CD4-positive, alpha-beta memory T cell (primary cell): ENCODE measurements at regions not wholly inside any gene's neighbourhood (a gene's known extent, or its start where the extent isn't known, plus 50 kb on each side); places are given as distances from the start of the nearest gene placed in this dataset.

Experiments
- CTCF ChIA-PET: fragments of 350-600 bp; sonication (Branson Sonifier 250); formaldehyde crosslinking; loops from one replicate; lab custom pipeline; 2021; ENCODE audit warnings: inconsistent platforms; ENCODE audit not compliant: partially characterized antibody; lab: Charles Lee
- POLR2A ChIA-PET: fragments of 350-600 bp; sonication (Branson Sonifier 250); formaldehyde crosslinking; loops from one replicate; lab custom pipeline; 2021; ENCODE audit not compliant: partially characterized antibody; lab: Charles Lee
- DNase-seq, 5 donors: peaks; one replicate each; pipeline versions ENCODE4 v3.0.0 to v3.0.0-alpha.2; 2020 to 2022; ENCODE audit warnings: mixed read lengths in 1 of 5
- H3K27ac ChIP-seq: one replicate; pipeline ENCODE4 v1.7.0; 2013; ENCODE audit warnings: low read depth, low read length
- H3K27me3 ChIP-seq: 2 replicates; pipeline ENCODE4 v1.7.0; 2013; ENCODE audit warnings: mild to moderate bottlenecking, low read length, moderate library complexity; ENCODE audit not compliant: insufficient read depth
- H3K36me3 ChIP-seq: 2 replicates; pipeline ENCODE4 v1.7.0; 2013; ENCODE audit warnings: mild to moderate bottlenecking, low read length, moderate library complexity; ENCODE audit not compliant: insufficient read depth
- H3K4me1 ChIP-seq: 2 replicates; pipeline ENCODE4 v1.7.0; 2013; ENCODE audit warnings: mild to moderate bottlenecking, low read length, moderate library complexity; ENCODE audit not compliant: insufficient read depth
- H3K4me3 ChIP-seq, 2 donors: one replicate each; pipeline ENCODE4 v1.7.0; 2013; ENCODE audit warnings: low read length in 2 of 2, mild to moderate bottlenecking in 1 of 2
- H3K9me3 ChIP-seq, 2 donors: one replicate each; pipeline ENCODE4 v1.7.0; 2013; ENCODE audit warnings: low read length in 2 of 2, control low read depth in 1 of 2; ENCODE audit not compliant: control insufficient read depth in 1 of 2
- H3K27ac Mint-ChIP-seq, 7 donors: one replicate each; pipeline ENCODE4 v1.8.0; 2020 to 2021; ENCODE audit warnings: mixed read lengths in 7 of 7, mild to moderate bottlenecking in 6 of 7, inconsistent platforms in 3 of 7, moderate library complexity in 3 of 7
- H3K27me3 Mint-ChIP-seq, 2 donors: one replicate each; pipeline ENCODE4 v1.8.0; 2020 to 2021; ENCODE audit warnings: mixed read lengths in 2 of 2
- H3K36me3 Mint-ChIP-seq, 2 donors: one replicate each; pipeline ENCODE4 v1.8.0; 2020 to 2021; ENCODE audit warnings: mixed read lengths in 2 of 2, inconsistent platforms in 1 of 2, mild to moderate bottlenecking in 1 of 2
- H3K4me1 Mint-ChIP-seq, 4 donors: one replicate each; pipeline ENCODE4 v1.8.0; 2020 to 2021; ENCODE audit warnings: mixed read lengths in 4 of 4, mild to moderate bottlenecking in 1 of 4
- H3K4me3 Mint-ChIP-seq, 8 donors: one replicate each; pipeline ENCODE4 v1.8.0; 2020 to 2021; ENCODE audit warnings: mixed read lengths in 8 of 8, mild to moderate bottlenecking in 7 of 8, moderate library complexity in 6 of 8, inconsistent platforms in 3 of 8
- H3K9me3 Mint-ChIP-seq, 8 donors: one replicate each; pipeline ENCODE4 v1.8.0; 2020 to 2021; ENCODE audit warnings: mixed read lengths in 8 of 8, mild to moderate bottlenecking in 5 of 8, inconsistent platforms in 3 of 8, moderate library complexity in 1 of 8
- intact Hi-C: fragments of 100-400 bp; cut with micrococcal nuclease; formaldehyde crosslinking; loops from one replicate; pipeline ENCODE4 v1.15.1; 2023

- ChIA-PET CTCF (no interaction called here), POLR2A (no interaction called here)
- no peaks in the 10 kb centered on the region for H3K4me1 Mint-ChIP-seq
- intact Hi-C loops, result no loop called here
- Histone ChIP-seq H3K27me3 (no peaks in the 10 kb centered on the region), H3K9me3 (no peaks in the 10 kb centered on the region), H3K36me3 (no peaks in the 10 kb centered on the region), H3K4me1 (no peaks in the 10 kb centered on the region), H3K27ac (no peak overlapping the region), H3K4me3 (no peak overlapping the region)
- H3K27me3 Mint-ChIP-seq, result peaks cover 0 to 4% of the 10 kb centered on the region in 2 donors
- no peak overlapping the region for H3K4me3 Mint-ChIP-seq
- no peak for DNase-seq
- H3K36me3 Mint-ChIP-seq, result no peaks in the 10 kb centered on the region
- peaks cover 0 to 7% (median 4%) of the 10 kb centered on the region in 8 donors for H3K9me3 Mint-ChIP-seq
- no peak overlapping the region for H3K27ac Mint-ChIP-seq
These were observed 292.9 kb upstream of the PUM3 start for GRCh38 chr9:3136686-3137346.

GRCh38 chr9:3136230-3136629 is 292.3 kb upstream of the PUM3 start:
- intact Hi-C loops, result no loop called here
- H3K4me3 Mint-ChIP-seq, result no peak overlapping the region
- Histone ChIP-seq H3K27ac (no peak overlapping the region), H3K4me1 (no peaks in the 10 kb centered on the region), H3K4me3 (no peak overlapping the region), H3K27me3 (no peaks in the 10 kb centered on the region), H3K36me3 (no peaks in the 10 kb centered on the region), H3K9me3 (no peaks in the 10 kb centered on the region)
- POLR2A ChIA-PET, result no interaction called here
- no peaks in the 10 kb centered on the region for H3K36me3 Mint-ChIP-seq
- peaks cover 0 to 7% (median 3%) of the 10 kb centered on the region in 8 donors for H3K9me3 Mint-ChIP-seq
- no peaks in the 10 kb centered on the region for H3K4me1 Mint-ChIP-seq
- no peak for DNase-seq
- H3K27me3 Mint-ChIP-seq, result peaks cover 0 to 7% of the 10 kb centered on the region in 2 donors
- H3K27ac Mint-ChIP-seq, result no peak overlapping the region
- CTCF ChIA-PET, result no interaction called here

- Mint-ChIP-seq H3K4me3 (no peak overlapping the region), H3K9me3 (peaks cover 0 to 5% (median 0%) of the 10 kb centered on the region in 8 donors), H3K27me3 (peaks cover 3 to 6% of the 10 kb centered on the region in 2 donors), H3K4me1 (no peaks in the 10 kb centered on the region), H3K27ac (no peak overlapping the region), H3K36me3 (no peaks in the 10 kb centered on the region)
- ChIA-PET POLR2A (no interaction called here), CTCF (no interaction called here)
- Histone ChIP-seq H3K4me1 (no peaks in the 10 kb centered on the region), H3K36me3 (no peaks in the 10 kb centered on the region), H3K9me3 (no peaks in the 10 kb centered on the region), H3K27ac (no peak overlapping the region), H3K4me3 (no peak overlapping the region), H3K27me3 (no peaks in the 10 kb centered on the region)
- DNase-seq, result no peak
- intact Hi-C loops, result no loop called here
These were observed 283.7 kb upstream of the PUM3 start for GRCh38 chr9:3127564-3127963.

GRCh38 chr9:3125602-3126405 is 281.9 kb upstream of the PUM3 start:
- CTCF ChIA-PET, result no interaction called here
- H3K27ac Mint-ChIP-seq, result peak overlapping the region in 1 of 7 donors; percentile 43

GRCh38 chr9:3124001-3124400 is 280.1 kb upstream of the PUM3 start:
- no peaks in the 10 kb centered on the region for H3K36me3 ChIP-seq
- H3K4me3 Mint-ChIP-seq, result no peak overlapping the region
- H3K4me1 Mint-ChIP-seq, result no peaks in the 10 kb centered on the region
- ChIA-PET POLR2A (no interaction called here), CTCF (no interaction called here)
- no peak overlapping the region for H3K4me3 ChIP-seq
- H3K9me3 ChIP-seq, result no peaks in the 10 kb centered on the region
- no peak for DNase-seq
- no peaks in the 10 kb centered on the region for H3K36me3 Mint-ChIP-seq
- H3K4me1 ChIP-seq, result no peaks in the 10 kb centered on the region
- H3K27me3 Mint-ChIP-seq, result peaks cover 3 to 4% of the 10 kb centered on the region in 2 donors
- H3K9me3 Mint-ChIP-seq, result peaks cover 0 to 3% (median 0%) of the 10 kb centered on the region in 8 donors
- H3K27ac ChIP-seq, result no peak overlapping the region
- intact Hi-C loops, result no loop called here
- H3K27ac Mint-ChIP-seq, result no peak overlapping the region
- no peaks in the 10 kb centered on the region for H3K27me3 ChIP-seq

More at GRCh38 chr9:3125602-3126405, 281.9 kb upstream of the PUM3 start:
- Histone ChIP-seq H3K9me3 (no peaks in the 10 kb centered on the region), H3K36me3 (no peaks in the 10 kb centered on the region), H3K4me3 (no peak overlapping the region), H3K27ac (no peak overlapping the region), H3K27me3 (no peaks in the 10 kb centered on the region), H3K4me1 (no peaks in the 10 kb centered on the region)
- Mint-ChIP-seq H3K9me3 (peaks cover 0 to 3% (median 0%) of the 10 kb centered on the region in 8 donors), H3K36me3 (no peaks in the 10 kb centered on the region), H3K4me3 (no peak overlapping the region), H3K27me3 (peaks cover 4 to 7% of the 10 kb centered on the region in 2 donors), H3K4me1 (no peaks in the 10 kb centered on the region)
- POLR2A ChIA-PET, result no interaction called here
- no peak for DNase-seq
- intact Hi-C loops, result no loop called here

GRCh38 chr9:3118081-3118480 is 274.2 kb upstream of the PUM3 start:
- Histone ChIP-seq H3K4me1 (no peaks in the 10 kb centered on the region), H3K27me3 (no peaks in the 10 kb centered on the region), H3K4me3 (no peak overlapping the region), H3K9me3 (no peaks in the 10 kb centered on the region), H3K36me3 (no peaks in the 10 kb centered on the region), H3K27ac (no peak overlapping the region)
- Mint-ChIP-seq H3K4me1 (no peaks in the 10 kb centered on the region), H3K9me3 (peaks cover 3 to 29% (median 11%) of the 10 kb centered on the region in 8 donors), H3K4me3 (no peak overlapping the region), H3K36me3 (no peaks in the 10 kb centered on the region), H3K27me3 (peaks cover 2 to 3% of the 10 kb centered on the region in 2 donors), H3K27ac (no peak overlapping the region)
- no peak for DNase-seq
- CTCF ChIA-PET, result no interaction called here
- intact Hi-C loops, result no loop called here
- POLR2A ChIA-PET, result no interaction called here

GRCh38 chr9:3099646-3100045 is 255.8 kb upstream of the PUM3 start:
- Mint-ChIP-seq H3K36me3 (no peaks in the 10 kb centered on the region), H3K4me1 (no peaks in the 10 kb centered on the region), H3K4me3 (no peak overlapping the region), H3K9me3 (peaks cover 0 to 4% (median 0%) of the 10 kb centered on the region in 8 donors), H3K27ac (no peak overlapping the region), H3K27me3 (peaks cover 0 to 2% of the 10 kb centered on the region in 2 donors)
- no peak for DNase-seq
- ChIA-PET POLR2A (no interaction called here), CTCF (no interaction called here)
- Histone ChIP-seq H3K27me3 (no peaks in the 10 kb centered on the region), H3K4me3 (no peak overlapping the region), H3K27ac (no peak overlapping the region), H3K4me1 (no peaks in the 10 kb centered on the region), H3K9me3 (no peaks in the 10 kb centered on the region), H3K36me3 (no peaks in the 10 kb centered on the region)
- intact Hi-C loops, result no loop called here
